ENCODE measurements at regions not wholly inside any gene's neighbourhood (a gene's known extent, or its start where the extent isn't known, plus 50 kb on each side); places are given as distances from the start of the nearest gene placed in this dataset.

DNA sequence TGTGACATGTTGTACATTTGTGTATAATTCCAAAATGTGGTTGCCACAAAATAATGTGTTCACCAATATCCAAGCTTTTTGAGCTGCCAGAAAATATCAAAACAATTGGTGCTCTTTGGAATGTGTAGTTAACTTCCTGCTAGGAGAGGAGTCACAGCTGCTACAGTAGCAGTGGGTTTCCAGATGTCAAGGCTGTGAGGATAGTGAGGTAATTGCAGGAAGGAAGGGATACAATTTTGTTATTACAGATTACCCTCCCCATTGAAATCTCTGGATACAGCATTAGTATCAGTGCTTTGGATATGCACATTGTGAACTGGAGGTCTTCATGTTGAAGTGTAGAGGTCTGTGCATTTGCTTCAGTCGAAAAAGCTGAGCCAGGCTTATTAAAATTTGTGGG, 253.2 kb downstream of the PTPRC start:
- H3K4me3 ChIP-seq (ENCODE audit: low read depth, low read length) = no peak overlapping the region
- peak; percentile 63 for DNase-seq (ENCODE audit: low read depth, low spot score)
- TF ChIP-seq, protein P1, sequence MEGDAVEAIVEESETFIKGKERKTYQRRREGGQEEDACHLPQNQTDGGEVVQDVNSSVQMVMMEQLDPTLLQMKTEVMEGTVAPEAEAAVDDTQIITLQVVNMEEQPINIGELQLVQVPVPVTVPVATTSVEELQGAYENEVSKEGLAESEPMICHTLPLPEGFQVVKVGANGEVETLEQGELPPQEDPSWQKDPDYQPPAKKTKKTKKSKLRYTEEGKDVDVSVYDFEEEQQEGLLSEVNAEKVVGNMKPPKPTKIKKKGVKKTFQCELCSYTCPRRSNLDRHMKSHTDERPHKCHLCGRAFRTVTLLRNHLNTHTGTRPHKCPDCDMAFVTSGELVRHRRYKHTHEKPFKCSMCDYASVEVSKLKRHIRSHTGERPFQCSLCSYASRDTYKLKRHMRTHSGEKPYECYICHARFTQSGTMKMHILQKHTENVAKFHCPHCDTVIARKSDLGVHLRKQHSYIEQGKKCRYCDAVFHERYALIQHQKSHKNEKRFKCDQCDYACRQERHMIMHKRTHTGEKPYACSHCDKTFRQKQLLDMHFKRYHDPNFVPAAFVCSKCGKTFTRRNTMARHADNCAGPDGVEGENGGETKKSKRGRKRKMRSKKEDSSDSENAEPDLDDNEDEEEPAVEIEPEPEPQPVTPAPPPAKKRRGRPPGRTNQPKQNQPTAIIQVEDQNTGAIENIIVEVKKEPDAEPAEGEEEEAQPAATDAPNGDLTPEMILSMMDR (IDR thresholded peaks at IDR 0.05; ENCODE audit: low read depth, low read length) = no peak
- in situ Hi-C loops (cut with HindIII; ENCODE audit: low sequenced_read_pairs) = no loop called here

GRCh38 chr1:198893141-198893540, 254.3 kb downstream of the PTPRC start:
- DNase-seq (ENCODE audit: low read depth, low spot score) = no peak
- TF ChIP-seq, protein P1 (IDR thresholded peaks at IDR 0.05; ENCODE audit: low read depth, low read length) = no peak
- in situ Hi-C loops (cut with HindIII; ENCODE audit: low sequenced_read_pairs) = no loop called here
- no peak overlapping the region for H3K4me3 ChIP-seq (ENCODE audit: low read depth, low read length)

DNA sequence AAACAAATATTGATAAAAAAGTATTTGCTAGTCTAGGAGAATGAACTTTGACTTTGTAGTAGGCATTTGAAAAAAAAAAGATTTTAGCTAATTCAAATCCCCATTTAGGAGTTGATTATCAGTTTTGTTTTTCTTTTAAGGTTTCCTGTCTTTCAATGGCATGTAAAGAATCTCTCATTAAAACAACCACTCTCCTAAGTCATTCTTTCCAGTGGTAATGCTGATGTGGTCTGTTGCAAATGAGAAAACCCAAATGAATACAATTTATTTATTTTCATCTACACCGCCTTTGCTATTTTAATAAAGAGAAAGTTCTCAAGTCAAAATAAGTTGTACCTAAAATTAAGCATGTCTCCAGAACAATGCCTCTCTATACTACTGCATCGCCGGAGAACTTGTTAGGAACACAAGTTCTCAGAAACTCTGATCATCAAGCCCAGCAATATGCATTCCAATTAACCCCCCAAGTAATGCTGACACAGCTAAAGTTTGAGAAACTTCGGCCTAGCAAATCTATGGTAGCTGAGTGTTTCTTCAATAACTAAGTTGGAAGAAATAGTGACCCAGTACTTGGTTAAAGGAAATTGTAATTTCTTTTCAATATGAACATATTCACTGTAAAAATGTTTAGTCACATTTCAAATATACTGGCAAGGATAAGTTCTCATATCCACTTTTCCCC, 255.1 kb downstream of the PTPRC start:
- DNase-seq (ENCODE audit: low read depth, low spot score) = peak; percentile 59
- in situ Hi-C loops (cut with HindIII; ENCODE audit: low sequenced_read_pairs) = no loop called here
- H3K4me3 ChIP-seq (ENCODE audit: low read depth, low read length) = no peak overlapping the region
- TF ChIP-seq, protein P1 (IDR thresholded peaks at IDR 0.05; ENCODE audit: low read depth, low read length) = no peak

GRCh38 chr1:198901266-198901665, 262.4 kb downstream of the PTPRC start:
- no peak for DNase-seq (ENCODE audit: low read depth, low spot score)
- in situ Hi-C loops (cut with HindIII; ENCODE audit: low sequenced_read_pairs) = no loop called here
- TF ChIP-seq, protein P1 (IDR thresholded peaks at IDR 0.05; ENCODE audit: low read depth, low read length) = no peak

GRCh38 chr1:198902655-198903054, 263.8 kb downstream of the PTPRC start:
- no peak for DNase-seq (ENCODE audit: low read depth, low spot score)
- H3K4me3 ChIP-seq (ENCODE audit: low read depth, low read length) = no peak overlapping the region
- in situ Hi-C loops (cut with HindIII; ENCODE audit: low sequenced_read_pairs) = no loop called here
- TF ChIP-seq, protein P1 (IDR thresholded peaks at IDR 0.05; ENCODE audit: low read depth, low read length) = no peak

More at GRCh38 chr1:198901266-198901665, 262.4 kb downstream of the PTPRC start:
- no peak overlapping the region for H3K4me3 ChIP-seq (ENCODE audit: low read depth, low read length)

GRCh38 chr1:198903203-198903602, 264.4 kb downstream of the PTPRC start:
- TF ChIP-seq, protein P1 (IDR thresholded peaks at IDR 0.05; ENCODE audit: low read depth, low read length) = no peak
- in situ Hi-C loops (cut with HindIII; ENCODE audit: low sequenced_read_pairs) = no loop called here

More at GRCh38 chr1:198903203-198903602, 264.4 kb downstream of the PTPRC start:
- H3K4me3 ChIP-seq (ENCODE audit: low read depth, low read length) = no peak overlapping the region
- no peak for DNase-seq (ENCODE audit: low read depth, low spot score)
